ENCODE measurements at regions not wholly inside any gene's neighbourhood (a gene's known extent, or its start where the extent isn't known, plus 50 kb on each side); places are given as distances from the start of the nearest gene placed in this dataset.

DNA sequence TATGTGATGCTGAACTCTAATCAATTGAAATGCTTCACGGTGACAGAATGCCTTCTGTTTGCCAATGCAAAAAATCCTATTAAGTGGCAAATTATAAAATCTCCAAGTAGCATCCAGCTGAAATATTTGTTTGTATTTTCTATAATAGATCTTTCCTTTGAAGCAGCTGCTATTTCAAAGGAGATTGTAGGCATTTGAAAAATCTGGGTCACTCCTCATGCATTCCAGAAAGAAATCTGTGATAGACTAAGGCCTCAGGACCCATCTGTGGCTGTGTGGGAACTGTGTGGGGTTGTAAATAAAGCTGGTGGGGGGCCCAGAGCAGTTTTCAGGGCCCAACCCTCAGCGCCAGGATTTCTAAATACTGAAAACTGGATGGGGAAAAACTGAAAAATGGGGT lies 216.9 kb upstream of the ARG1 start:
- Histone ChIP-seq H3K27me3 (ENCODE audit: control insufficient read depth in 1 of 2, insufficient read depth in 2 of 2, low read length in 2 of 2) (no peaks in the 10 kb centered on the region), H3K36me3 (ENCODE audit: insufficient read depth, low read length) (no peaks in the 10 kb centered on the region), H3K4me3 (ENCODE audit: low read length) (no peak overlapping the region), H3K9me3 (ENCODE audit: control insufficient read depth in 1 of 2, insufficient read depth in 1 of 2, low read length in 2 of 2) (no peaks in the 10 kb centered on the region), H3K27ac (ENCODE audit: low read depth in 1 of 2, low read length in 2 of 2) (no peak overlapping the region), H3K4me1 (ENCODE audit: insufficient read depth, low read length) (no peaks in the 10 kb centered on the region)
- no peaks in the 10 kb centered on the region for H3K9me3 Mint-ChIP-seq
- no peaks in the 10 kb centered on the region for H3K27me3 Mint-ChIP-seq
- TF ChIP-seq, protein P1, sequence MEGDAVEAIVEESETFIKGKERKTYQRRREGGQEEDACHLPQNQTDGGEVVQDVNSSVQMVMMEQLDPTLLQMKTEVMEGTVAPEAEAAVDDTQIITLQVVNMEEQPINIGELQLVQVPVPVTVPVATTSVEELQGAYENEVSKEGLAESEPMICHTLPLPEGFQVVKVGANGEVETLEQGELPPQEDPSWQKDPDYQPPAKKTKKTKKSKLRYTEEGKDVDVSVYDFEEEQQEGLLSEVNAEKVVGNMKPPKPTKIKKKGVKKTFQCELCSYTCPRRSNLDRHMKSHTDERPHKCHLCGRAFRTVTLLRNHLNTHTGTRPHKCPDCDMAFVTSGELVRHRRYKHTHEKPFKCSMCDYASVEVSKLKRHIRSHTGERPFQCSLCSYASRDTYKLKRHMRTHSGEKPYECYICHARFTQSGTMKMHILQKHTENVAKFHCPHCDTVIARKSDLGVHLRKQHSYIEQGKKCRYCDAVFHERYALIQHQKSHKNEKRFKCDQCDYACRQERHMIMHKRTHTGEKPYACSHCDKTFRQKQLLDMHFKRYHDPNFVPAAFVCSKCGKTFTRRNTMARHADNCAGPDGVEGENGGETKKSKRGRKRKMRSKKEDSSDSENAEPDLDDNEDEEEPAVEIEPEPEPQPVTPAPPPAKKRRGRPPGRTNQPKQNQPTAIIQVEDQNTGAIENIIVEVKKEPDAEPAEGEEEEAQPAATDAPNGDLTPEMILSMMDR (IDR thresholded peaks at IDR 0.05) = no peak
- intact Hi-C loops (cut with DNase I, micrococcal nuclease) = no loop called here
- peaks cover 3% of the 10 kb centered on the region for H3K36me3 Mint-ChIP-seq (ENCODE audit: low read depth)
- no peak overlapping the region for H3K27ac Mint-ChIP-seq
- POLR2A ChIA-PET = no interaction called here
- no peak overlapping the region for H3K4me3 Mint-ChIP-seq
- ATAC-seq (ENCODE audit: poor library complexity) (no peak), DNase-seq (no peak)
- H3K4me1 Mint-ChIP-seq (ENCODE audit: low read depth) = no peaks in the 10 kb centered on the region
- CTCF ChIA-PET = no interaction called here

DNA sequence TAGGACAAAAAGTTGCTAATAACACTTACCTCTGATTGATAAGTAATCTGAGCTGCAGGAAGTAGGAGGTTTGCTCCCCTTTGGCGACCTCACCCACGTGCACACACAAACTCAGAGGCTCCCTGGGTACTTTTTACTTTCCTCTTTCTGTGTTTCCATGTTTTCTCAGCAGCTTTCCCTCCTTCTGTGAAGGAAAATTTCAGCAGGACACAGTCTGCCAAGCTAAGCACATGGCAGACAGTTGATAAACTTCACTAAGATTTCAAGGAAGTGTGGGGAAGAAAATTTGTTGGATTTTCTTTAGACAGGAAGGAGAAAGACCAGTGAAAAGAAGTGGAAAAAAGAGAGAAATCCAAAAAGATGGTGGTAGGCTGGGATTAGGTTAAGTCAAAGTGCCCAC lies 215.5 kb upstream of the ARG1 start:
- no peak for ATAC-seq (ENCODE audit: poor library complexity)
- Histone ChIP-seq H3K4me1 (ENCODE audit: insufficient read depth, low read length) (no peaks in the 10 kb centered on the region), H3K36me3 (ENCODE audit: insufficient read depth, low read length) (no peaks in the 10 kb centered on the region), H3K27me3 (ENCODE audit: control insufficient read depth in 1 of 2, insufficient read depth in 2 of 2, low read length in 2 of 2) (no peaks in the 10 kb centered on the region), H3K27ac (ENCODE audit: low read depth in 1 of 2, low read length in 2 of 2) (no peak overlapping the region), H3K4me3 (ENCODE audit: low read length) (no peak overlapping the region), H3K9me3 (ENCODE audit: control insufficient read depth in 1 of 2, insufficient read depth in 1 of 2, low read length in 2 of 2) (no peaks in the 10 kb centered on the region)
- H3K36me3 Mint-ChIP-seq (ENCODE audit: low read depth) = peaks cover 3% of the 10 kb centered on the region
- H3K4me1 Mint-ChIP-seq (ENCODE audit: low read depth) = no peaks in the 10 kb centered on the region
- no peaks in the 10 kb centered on the region for H3K9me3 Mint-ChIP-seq
- ChIA-PET CTCF (no interaction called here), POLR2A (no interaction called here)
- no peak overlapping the region for H3K27ac Mint-ChIP-seq
- H3K27me3 Mint-ChIP-seq = no peaks in the 10 kb centered on the region
- no peak for DNase-seq
- TF ChIP-seq, protein P1 (IDR thresholded peaks at IDR 0.05) = no peak
- H3K4me3 Mint-ChIP-seq = no peak overlapping the region
- intact Hi-C loops (cut with DNase I, micrococcal nuclease) = no loop called here

DNA sequence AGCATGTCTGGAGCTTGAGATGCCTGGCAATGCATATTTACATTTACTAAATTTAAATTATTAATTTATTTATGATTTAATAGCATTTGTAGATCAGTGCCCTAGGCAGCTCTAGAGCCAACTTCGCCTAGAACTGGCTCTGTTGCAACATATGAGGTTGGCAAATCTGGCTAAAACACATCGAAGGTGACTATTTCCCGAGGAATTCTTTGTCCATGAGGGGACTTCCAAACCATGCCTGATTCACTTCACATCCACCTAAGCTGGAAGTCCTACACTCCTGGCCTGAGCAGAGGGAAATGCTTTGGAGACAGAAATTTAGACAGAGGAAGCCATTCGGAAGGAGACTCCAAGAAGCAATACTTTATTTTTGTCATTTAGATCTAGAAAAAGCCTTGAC lies 211.0 kb upstream of the ARG1 start:
- TF ChIP-seq, protein P1 (IDR thresholded peaks at IDR 0.05) = no peak
- H3K27me3 Mint-ChIP-seq = no peaks in the 10 kb centered on the region
- ATAC-seq (ENCODE audit: poor library complexity) = no peak
- H3K9me3 ChIP-seq (ENCODE audit: control insufficient read depth in 1 of 2, insufficient read depth in 1 of 2, low read length in 2 of 2) = no peaks in the 10 kb centered on the region
- no peak overlapping the region for H3K27ac Mint-ChIP-seq
- no peak overlapping the region for H3K4me3 ChIP-seq (ENCODE audit: low read length)
- no peaks in the 10 kb centered on the region for H3K9me3 Mint-ChIP-seq
- H3K4me1 ChIP-seq (ENCODE audit: insufficient read depth, low read length) = no peaks in the 10 kb centered on the region
- H3K27me3 ChIP-seq (ENCODE audit: control insufficient read depth in 1 of 2, insufficient read depth in 2 of 2, low read length in 2 of 2) = no peaks in the 10 kb centered on the region
- POLR2A ChIA-PET = no interaction called here
- intact Hi-C loops (cut with DNase I, micrococcal nuclease) = no loop called here
- H3K36me3 ChIP-seq (ENCODE audit: insufficient read depth, low read length) = no peaks in the 10 kb centered on the region
- CTCF ChIA-PET = no interaction called here
- H3K4me3 Mint-ChIP-seq = no peak overlapping the region
- H3K27ac ChIP-seq (ENCODE audit: low read depth in 1 of 2, low read length in 2 of 2) = no peak overlapping the region
- peaks cover 17% of the 10 kb centered on the region for H3K4me1 Mint-ChIP-seq (ENCODE audit: low read depth)
- no peaks in the 10 kb centered on the region for H3K36me3 Mint-ChIP-seq (ENCODE audit: low read depth)
- DNase-seq = no peak

Data from CD4-positive, alpha-beta T cell (primary cell).